Coronary artery (tissue), 2 donors: ENCODE measurements at regions not wholly inside any gene's neighbourhood (a gene's known extent, or its start where the extent isn't known, plus 50 kb on each side); places are given as distances from the start of the nearest gene placed in this dataset.

ENCODE experiments used
- DNase-seq: peaks from one replicate; pipeline ENCODE4 v3.0.0-alpha.2; 2017; ENCODE audit warnings: low spot score
- H3K27ac ChIP-seq, 2 donors: fragments of 200-600 bp; sonication (generic); one replicate each; pipeline ENCODE4 v1.5.1; 2016 to 2019
- H3K4me3 ChIP-seq: fragments of 200-600 bp; sonication (generic); 2 replicates; pipeline ENCODE4 v1.5.1; 2016; ENCODE audit warnings: mild to moderate bottlenecking, moderate library complexity
- TF ChIP-seq, protein P1 (sequence below): fragments of 200-600 bp; sonication (generic); IDR thresholded peaks from one replicate; pipeline ENCODE4 v1.5.1; 2019; ENCODE audit warnings: antibody characterized with exemption

DNA sequence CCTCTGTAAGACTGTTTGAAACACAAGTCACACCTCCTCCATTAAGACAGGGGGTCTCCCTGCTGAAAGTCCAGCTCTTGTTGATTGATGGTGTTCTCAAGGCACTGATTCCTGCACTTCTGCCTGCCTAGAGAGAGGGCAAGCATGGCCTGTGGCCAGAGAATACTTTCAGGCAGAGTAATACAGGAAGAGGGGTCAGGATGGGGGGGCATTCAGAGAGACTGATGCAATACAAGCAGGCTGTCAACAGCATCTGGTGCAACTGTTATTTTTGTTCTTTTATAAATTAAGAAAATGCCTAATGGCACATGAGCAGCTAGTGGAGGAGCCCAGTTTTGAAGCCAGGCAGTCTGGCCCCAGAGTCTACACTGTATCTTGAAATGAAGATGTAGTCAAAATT lies 302.2 kb downstream of the DIRAS2 start:
- TF ChIP-seq, protein P1, sequence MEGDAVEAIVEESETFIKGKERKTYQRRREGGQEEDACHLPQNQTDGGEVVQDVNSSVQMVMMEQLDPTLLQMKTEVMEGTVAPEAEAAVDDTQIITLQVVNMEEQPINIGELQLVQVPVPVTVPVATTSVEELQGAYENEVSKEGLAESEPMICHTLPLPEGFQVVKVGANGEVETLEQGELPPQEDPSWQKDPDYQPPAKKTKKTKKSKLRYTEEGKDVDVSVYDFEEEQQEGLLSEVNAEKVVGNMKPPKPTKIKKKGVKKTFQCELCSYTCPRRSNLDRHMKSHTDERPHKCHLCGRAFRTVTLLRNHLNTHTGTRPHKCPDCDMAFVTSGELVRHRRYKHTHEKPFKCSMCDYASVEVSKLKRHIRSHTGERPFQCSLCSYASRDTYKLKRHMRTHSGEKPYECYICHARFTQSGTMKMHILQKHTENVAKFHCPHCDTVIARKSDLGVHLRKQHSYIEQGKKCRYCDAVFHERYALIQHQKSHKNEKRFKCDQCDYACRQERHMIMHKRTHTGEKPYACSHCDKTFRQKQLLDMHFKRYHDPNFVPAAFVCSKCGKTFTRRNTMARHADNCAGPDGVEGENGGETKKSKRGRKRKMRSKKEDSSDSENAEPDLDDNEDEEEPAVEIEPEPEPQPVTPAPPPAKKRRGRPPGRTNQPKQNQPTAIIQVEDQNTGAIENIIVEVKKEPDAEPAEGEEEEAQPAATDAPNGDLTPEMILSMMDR: no peak
- no peak overlapping the region for H3K27ac ChIP-seq
- no peak for DNase-seq

DNA sequence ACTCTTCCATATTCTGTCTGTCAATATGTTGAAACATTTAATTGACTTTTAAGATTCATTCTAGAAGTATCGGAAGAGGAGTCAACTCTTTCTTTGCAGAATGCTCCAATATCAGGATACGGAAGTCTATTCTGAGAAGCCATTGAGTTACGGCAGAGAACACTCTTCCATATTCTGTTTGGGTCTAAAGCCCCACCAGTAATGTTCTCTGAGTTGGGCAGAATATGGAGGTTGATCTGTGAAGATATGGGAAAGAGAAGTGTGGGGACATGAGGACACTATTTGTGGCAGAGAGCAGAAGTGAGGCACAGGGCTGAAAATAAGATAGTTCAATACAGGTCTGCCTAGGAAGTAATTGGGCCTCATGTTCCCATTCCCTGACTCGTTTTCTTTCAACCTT lies 300.0 kb downstream of the DIRAS2 start:
- TF ChIP-seq, protein P1: no peak
- DNase-seq: no peak
- Histone ChIP-seq H3K4me3 (no peak overlapping the region), H3K27ac (no peak overlapping the region)

More for the DNA sequence above, 302.2 kb downstream of the DIRAS2 start:
- H3K4me3 ChIP-seq: no peak overlapping the region

DNA sequence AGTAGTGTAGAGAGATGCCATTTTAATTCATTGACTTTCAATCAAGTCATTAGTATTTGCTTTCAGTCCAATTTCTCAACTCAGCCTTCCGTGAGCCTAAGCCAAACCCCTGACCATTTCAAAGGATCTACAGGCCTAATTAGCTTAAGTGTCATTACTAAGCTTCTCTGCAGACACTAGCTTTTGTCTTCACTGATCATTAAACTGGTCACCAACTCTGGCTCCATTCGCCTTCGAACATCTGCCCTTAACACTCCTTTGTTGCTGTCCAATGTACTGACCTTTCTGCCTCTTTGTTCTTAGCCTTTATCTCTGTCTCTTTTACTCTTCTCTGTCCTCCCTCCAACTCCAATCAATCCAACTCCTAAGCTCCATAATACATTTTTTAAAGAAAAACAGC lies 299.3 kb downstream of the DIRAS2 start:
- TF ChIP-seq, protein P1: no peak
- Histone ChIP-seq H3K27ac (no peak overlapping the region), H3K4me3 (no peak overlapping the region)
- no peak for DNase-seq

DNA sequence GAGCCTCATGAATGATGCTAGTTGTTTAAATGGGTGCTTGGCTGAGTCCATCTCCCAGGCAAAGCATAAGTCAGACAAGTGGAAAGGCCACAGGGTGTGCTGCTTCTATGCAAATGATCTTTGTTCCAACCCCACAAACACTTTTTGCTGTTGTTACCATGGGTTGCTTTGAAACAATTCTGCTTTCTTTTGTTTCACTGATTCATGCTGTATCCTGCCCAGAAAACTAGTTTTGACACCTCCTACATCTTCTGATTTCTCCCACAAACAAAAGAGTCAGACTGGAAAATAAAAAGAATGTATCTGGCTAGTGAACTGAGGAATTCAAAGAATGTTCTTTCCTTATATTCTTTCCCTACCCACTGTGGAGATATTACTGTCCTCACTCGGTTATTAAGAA lies 298.6 kb downstream of the DIRAS2 start:
- TF ChIP-seq, protein P1: no peak
- DNase-seq: no peak
- H3K4me3 ChIP-seq: no peak overlapping the region

DNA sequence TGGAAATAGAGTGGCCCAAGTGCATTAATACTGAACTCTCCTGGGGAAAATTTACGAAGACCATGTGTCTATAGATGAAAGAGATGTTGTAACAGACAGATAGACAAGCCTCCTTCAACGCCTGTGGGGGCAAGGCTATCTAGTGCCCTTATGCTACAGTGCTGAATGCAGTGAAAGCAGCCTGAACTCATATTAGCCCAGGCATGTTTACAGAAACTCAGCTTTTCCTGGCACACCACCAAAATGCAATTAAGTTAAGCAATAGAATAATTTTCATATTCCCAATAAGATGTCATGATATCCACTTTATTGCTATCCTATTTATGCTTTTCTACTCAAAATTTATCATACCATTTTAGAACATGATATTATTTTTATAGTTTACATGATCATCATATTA lies 277.0 kb downstream of the DIRAS2 start:
- DNase-seq: no peak
- Histone ChIP-seq H3K4me3 (no peak overlapping the region), H3K27ac (no peak overlapping the region)
- TF ChIP-seq, protein P1: no peak

More for the DNA sequence above, 298.6 kb downstream of the DIRAS2 start:
- no peak overlapping the region for H3K27ac ChIP-seq

DNA sequence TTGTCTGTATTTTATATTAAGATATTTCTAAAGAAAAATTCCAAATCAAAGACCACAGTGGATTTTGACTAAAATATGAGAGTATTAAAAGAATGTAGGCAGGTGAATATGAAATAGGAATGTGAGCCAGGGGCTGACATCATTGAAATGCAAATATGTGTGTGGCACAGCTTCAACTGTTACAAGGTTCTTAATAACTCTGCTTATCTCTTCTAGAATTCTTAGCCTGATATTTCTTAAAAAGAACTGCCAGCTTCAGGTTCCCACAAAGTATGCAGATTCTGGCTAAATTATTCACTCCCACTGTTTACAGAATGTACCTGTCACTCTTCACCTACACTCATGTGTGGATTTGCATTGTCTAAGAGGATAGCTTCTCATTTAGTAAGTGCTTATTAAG lies 274.4 kb downstream of the DIRAS2 start:
- no peak for DNase-seq
- H3K27ac ChIP-seq: no peak overlapping the region
- TF ChIP-seq, protein P1: no peak
- H3K4me3 ChIP-seq: no peak overlapping the region

DNA sequence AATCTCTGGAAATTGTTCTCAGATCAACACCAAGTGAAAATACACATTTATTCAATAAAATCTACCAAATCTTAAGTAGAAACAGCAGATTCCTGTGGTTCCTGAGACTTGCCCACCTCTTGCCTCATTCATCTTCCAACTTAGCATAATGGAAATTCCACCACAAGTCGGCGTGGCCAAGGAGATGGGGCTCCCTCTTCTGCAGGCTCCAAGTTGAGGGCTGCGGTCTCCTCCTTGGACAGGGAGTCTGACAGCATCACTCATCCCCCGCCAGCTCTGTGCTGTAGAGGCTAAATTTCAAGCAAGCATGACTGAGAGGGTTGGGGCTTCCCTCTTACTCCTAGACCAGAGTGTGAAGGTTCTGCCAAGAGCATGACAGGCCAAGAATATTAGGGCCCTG lies 273.7 kb downstream of the DIRAS2 start:
- TF ChIP-seq, protein P1: no peak
- Histone ChIP-seq H3K27ac (no peak overlapping the region), H3K4me3 (no peak overlapping the region)
- no peak for DNase-seq
